ENCODE measurements at regions not wholly inside any gene's neighbourhood (a gene's known extent, or its start where the extent isn't known, plus 50 kb on each side); places are given as distances from the start of the nearest gene placed in this dataset.

DNA sequence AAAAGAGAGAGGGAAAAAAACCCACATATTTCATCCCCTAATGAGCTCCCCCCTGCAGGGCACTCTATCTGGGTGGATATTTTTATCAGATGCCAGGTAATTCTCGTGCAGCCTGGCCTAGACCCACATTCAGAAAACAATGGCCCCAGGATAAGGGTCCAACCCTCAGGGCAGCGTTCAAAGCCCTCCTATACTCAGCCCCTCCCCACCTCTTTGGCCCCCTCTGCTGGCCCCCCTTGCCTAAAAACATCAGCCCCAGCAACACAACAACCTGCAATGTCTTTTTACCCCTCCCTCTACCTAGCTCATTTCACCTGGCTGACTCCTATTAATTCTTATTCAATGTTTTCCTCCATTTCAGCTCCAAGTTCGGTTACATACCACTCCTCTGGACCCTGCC lies 145.4 kb upstream of the MED14 start:
- intact Hi-C loops (cut with micrococcal nuclease; ENCODE audit: unreplicated experiment) = no loop called here
- H3K36me3 ChIP-seq (ENCODE audit: insufficient read depth, low read length) = no peaks in the 10 kb centered on the region
- H2AFZ ChIP-seq (ENCODE audit: low read length) = no peak overlapping the region
- H3K4me3 ChIP-seq (ENCODE audit: low read depth, low read length, poor library complexity, severe bottlenecking) = no peak overlapping the region
- TF ChIP-seq, protein P1, sequence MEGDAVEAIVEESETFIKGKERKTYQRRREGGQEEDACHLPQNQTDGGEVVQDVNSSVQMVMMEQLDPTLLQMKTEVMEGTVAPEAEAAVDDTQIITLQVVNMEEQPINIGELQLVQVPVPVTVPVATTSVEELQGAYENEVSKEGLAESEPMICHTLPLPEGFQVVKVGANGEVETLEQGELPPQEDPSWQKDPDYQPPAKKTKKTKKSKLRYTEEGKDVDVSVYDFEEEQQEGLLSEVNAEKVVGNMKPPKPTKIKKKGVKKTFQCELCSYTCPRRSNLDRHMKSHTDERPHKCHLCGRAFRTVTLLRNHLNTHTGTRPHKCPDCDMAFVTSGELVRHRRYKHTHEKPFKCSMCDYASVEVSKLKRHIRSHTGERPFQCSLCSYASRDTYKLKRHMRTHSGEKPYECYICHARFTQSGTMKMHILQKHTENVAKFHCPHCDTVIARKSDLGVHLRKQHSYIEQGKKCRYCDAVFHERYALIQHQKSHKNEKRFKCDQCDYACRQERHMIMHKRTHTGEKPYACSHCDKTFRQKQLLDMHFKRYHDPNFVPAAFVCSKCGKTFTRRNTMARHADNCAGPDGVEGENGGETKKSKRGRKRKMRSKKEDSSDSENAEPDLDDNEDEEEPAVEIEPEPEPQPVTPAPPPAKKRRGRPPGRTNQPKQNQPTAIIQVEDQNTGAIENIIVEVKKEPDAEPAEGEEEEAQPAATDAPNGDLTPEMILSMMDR (conservative IDR thresholded peaks at IDR 0.05; ENCODE audit: low read length) = no peak
- TF ChIP-seq EZH2phosphoT487 (IDR thresholded peaks at IDR 0.05; ENCODE audit: borderline replicate concordance, low read depth, low read length) = no peak
- no TSS peak for BruUV-seq (replicated peaks)
- no peaks in the 10 kb centered on the region for H4K20me1 ChIP-seq (ENCODE audit: insufficient read depth, low read length)
- POLR2A ChIA-PET = no interaction called here
- no peaks in the 10 kb centered on the region for H3K9me3 ChIP-seq (ENCODE audit: low read length)
- no peaks in the 10 kb centered on the region for H3K79me2 ChIP-seq (ENCODE audit: insufficient read depth, low read depth, low read length)
- no peaks in the 10 kb centered on the region for H3K9me2 ChIP-seq (ENCODE audit: insufficient read depth, low read length)
- no peak for DNase-seq (ENCODE audit: low spot score)
- no peaks in the 10 kb centered on the region for H3K4me1 ChIP-seq (ENCODE audit: insufficient read depth, low read length, poor library complexity, severe bottlenecking)
- H3K4me2 ChIP-seq (ENCODE audit: low read length) = no peak overlapping the region
- CTCF ChIA-PET (ENCODE audit: unreplicated experiment) = no interaction called here
- H3K27ac ChIP-seq (ENCODE audit: low read depth, low read length, poor library complexity, severe bottlenecking) = no peak overlapping the region

DNA sequence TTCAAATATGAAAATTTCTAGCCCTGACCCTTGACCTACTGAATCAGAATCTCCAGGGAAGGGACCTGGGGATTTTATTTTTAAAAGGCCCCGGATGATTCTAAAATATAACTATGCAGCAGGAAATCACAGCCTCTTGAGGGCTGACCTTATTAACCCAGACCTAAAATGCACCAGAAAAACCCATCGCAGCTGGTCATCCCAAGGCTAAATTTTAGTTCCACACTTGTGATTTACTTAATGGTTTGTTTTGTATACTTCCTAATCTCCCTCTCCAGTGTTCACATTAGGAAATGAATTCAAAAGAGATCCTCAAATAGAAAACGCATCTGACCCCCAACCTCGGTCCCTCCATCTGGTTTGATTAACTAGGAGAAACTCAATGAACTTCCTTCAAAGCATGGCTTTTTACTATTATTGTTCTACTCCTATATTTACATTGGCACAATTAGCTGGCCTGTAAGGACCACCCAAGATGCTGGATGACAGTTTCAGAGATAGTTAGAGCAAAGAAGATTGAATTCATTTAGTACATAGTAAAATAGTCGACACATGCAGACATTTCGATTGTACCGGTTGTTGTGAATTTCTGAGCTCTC lies 147.8 kb upstream of the MED14 start:
- H3K9me2 ChIP-seq (ENCODE audit: insufficient read depth, low read length) = no peaks in the 10 kb centered on the region
- DNase-seq (ENCODE audit: low spot score) = no peak
- TF ChIP-seq EZH2phosphoT487 (IDR thresholded peaks at IDR 0.05; ENCODE audit: borderline replicate concordance, low read depth, low read length) = no peak
- TF ChIP-seq, protein P1 (conservative IDR thresholded peaks at IDR 0.05; ENCODE audit: low read length) = no peak
- no peaks in the 10 kb centered on the region for H3K36me3 ChIP-seq (ENCODE audit: insufficient read depth, low read length)
- no peak overlapping the region for H3K27ac ChIP-seq (ENCODE audit: low read depth, low read length, poor library complexity, severe bottlenecking)
- no peaks in the 10 kb centered on the region for H3K9me3 ChIP-seq (ENCODE audit: low read length)
- CTCF ChIA-PET (ENCODE audit: unreplicated experiment) = no interaction called here
- no peak overlapping the region for H2AFZ ChIP-seq (ENCODE audit: low read length)
- H3K79me2 ChIP-seq (ENCODE audit: insufficient read depth, low read depth, low read length) = no peaks in the 10 kb centered on the region
- intact Hi-C loops (cut with micrococcal nuclease; ENCODE audit: unreplicated experiment) = no loop called here
- H3K4me1 ChIP-seq (ENCODE audit: insufficient read depth, low read length, poor library complexity, severe bottlenecking) = no peaks in the 10 kb centered on the region
- POLR2A ChIA-PET = no interaction called here
- H3K4me2 ChIP-seq (ENCODE audit: low read length) = no peak overlapping the region
- no peaks in the 10 kb centered on the region for H4K20me1 ChIP-seq (ENCODE audit: insufficient read depth, low read length)
- no TSS peak for BruUV-seq (replicated peaks)
- H3K4me3 ChIP-seq (ENCODE audit: low read depth, low read length, poor library complexity, severe bottlenecking) = no peak overlapping the region

DNA sequence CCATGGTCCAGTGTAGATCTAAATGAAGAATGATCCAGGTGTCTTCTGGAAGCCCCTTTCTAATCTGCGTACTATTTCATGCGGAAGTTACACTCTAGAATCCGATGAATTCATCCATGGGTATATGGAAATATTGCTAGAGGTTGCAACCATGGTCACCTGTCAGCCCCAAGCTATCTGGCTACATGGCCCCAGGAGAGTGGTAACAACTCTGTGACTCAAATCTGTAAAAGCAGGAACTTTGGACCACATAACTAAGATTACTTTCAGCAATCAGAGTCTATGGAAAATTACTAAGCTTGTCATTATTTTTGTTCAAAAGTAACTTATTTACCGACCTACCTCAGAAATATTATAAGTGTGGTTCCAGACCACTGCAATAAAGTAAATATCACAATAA lies 150.6 kb upstream of the MED14 start:
- BruUV-seq (replicated peaks) = no TSS peak
- Histone ChIP-seq H2AFZ (ENCODE audit: low read length) (no peak overlapping the region), H3K4me2 (ENCODE audit: low read length) (no peak overlapping the region), H3K27ac (ENCODE audit: low read depth, low read length, poor library complexity, severe bottlenecking) (no peak overlapping the region), H3K36me3 (ENCODE audit: insufficient read depth, low read length) (no peaks in the 10 kb centered on the region), H3K9me2 (ENCODE audit: insufficient read depth, low read length) (no peaks in the 10 kb centered on the region), H4K20me1 (ENCODE audit: insufficient read depth, low read length) (no peaks in the 10 kb centered on the region), H3K9me3 (ENCODE audit: low read length) (no peaks in the 10 kb centered on the region), H3K4me3 (ENCODE audit: low read depth, low read length, poor library complexity, severe bottlenecking) (no peak overlapping the region), H3K4me1 (ENCODE audit: insufficient read depth, low read length, poor library complexity, severe bottlenecking) (no peaks in the 10 kb centered on the region), H3K79me2 (ENCODE audit: insufficient read depth, low read depth, low read length) (no peaks in the 10 kb centered on the region)
- POLR2A ChIA-PET = interaction anchor here (0.5 kb wide), 1 partner anchor 260 kb away, joined by 4 read pairs; no protein-coding TSS in a partner anchor
- DNase-seq (ENCODE audit: low spot score) = no peak
- CTCF ChIA-PET (ENCODE audit: unreplicated experiment) = no interaction called here
- intact Hi-C loops (cut with micrococcal nuclease; ENCODE audit: unreplicated experiment) = no loop called here
- TF ChIP-seq, protein P1 (conservative IDR thresholded peaks at IDR 0.05; ENCODE audit: low read length) = no peak
- TF ChIP-seq EZH2phosphoT487 (IDR thresholded peaks at IDR 0.05; ENCODE audit: borderline replicate concordance, low read depth, low read length) = no peak

All from OCI-LY7 (cell line).